CD4-positive, alpha-beta memory T cell (primary cell): ENCODE measurements at regions not wholly inside any gene's neighbourhood (a gene's known extent, or its start where the extent isn't known, plus 50 kb on each side); places are given as distances from the start of the nearest gene placed in this dataset.

Experiments used
- CTCF ChIA-PET: fragments of 350-600 bp; sonication (Branson Sonifier 250); formaldehyde crosslinking; loops from one replicate; lab custom pipeline; 2021; ENCODE audit warnings: inconsistent platforms; ENCODE audit not compliant: partially characterized antibody; lab: Charles Lee
- POLR2A ChIA-PET: fragments of 350-600 bp; sonication (Branson Sonifier 250); formaldehyde crosslinking; loops from one replicate; lab custom pipeline; 2021; ENCODE audit not compliant: partially characterized antibody; lab: Charles Lee
- DNase-seq, 5 donors: peaks; one replicate each; pipeline versions ENCODE4 v3.0.0 to v3.0.0-alpha.2; 2020 to 2022; ENCODE audit warnings: mixed read lengths in 1 of 5
- H3K27ac ChIP-seq: one replicate; pipeline ENCODE4 v1.7.0; 2013; ENCODE audit warnings: low read depth, low read length
- H3K27me3 ChIP-seq: 2 replicates; pipeline ENCODE4 v1.7.0; 2013; ENCODE audit warnings: mild to moderate bottlenecking, low read length, moderate library complexity; ENCODE audit not compliant: insufficient read depth
- H3K36me3 ChIP-seq: 2 replicates; pipeline ENCODE4 v1.7.0; 2013; ENCODE audit warnings: mild to moderate bottlenecking, low read length, moderate library complexity; ENCODE audit not compliant: insufficient read depth
- H3K4me1 ChIP-seq: 2 replicates; pipeline ENCODE4 v1.7.0; 2013; ENCODE audit warnings: mild to moderate bottlenecking, low read length, moderate library complexity; ENCODE audit not compliant: insufficient read depth
- H3K4me3 ChIP-seq, 2 donors: one replicate each; pipeline ENCODE4 v1.7.0; 2013; ENCODE audit warnings: low read length in 2 of 2, mild to moderate bottlenecking in 1 of 2
- H3K9me3 ChIP-seq, 2 donors: one replicate each; pipeline ENCODE4 v1.7.0; 2013; ENCODE audit warnings: low read length in 2 of 2, control low read depth in 1 of 2; ENCODE audit not compliant: control insufficient read depth in 1 of 2
- H3K27ac Mint-ChIP-seq, 7 donors: one replicate each; pipeline ENCODE4 v1.8.0; 2020 to 2021; ENCODE audit warnings: mixed read lengths in 7 of 7, mild to moderate bottlenecking in 6 of 7, inconsistent platforms in 3 of 7, moderate library complexity in 3 of 7
- H3K27me3 Mint-ChIP-seq, 2 donors: one replicate each; pipeline ENCODE4 v1.8.0; 2020 to 2021; ENCODE audit warnings: mixed read lengths in 2 of 2
- H3K36me3 Mint-ChIP-seq, 2 donors: one replicate each; pipeline ENCODE4 v1.8.0; 2020 to 2021; ENCODE audit warnings: mixed read lengths in 2 of 2, inconsistent platforms in 1 of 2, mild to moderate bottlenecking in 1 of 2
- H3K4me1 Mint-ChIP-seq, 4 donors: one replicate each; pipeline ENCODE4 v1.8.0; 2020 to 2021; ENCODE audit warnings: mixed read lengths in 4 of 4, mild to moderate bottlenecking in 1 of 4
- H3K4me3 Mint-ChIP-seq, 8 donors: one replicate each; pipeline ENCODE4 v1.8.0; 2020 to 2021; ENCODE audit warnings: mixed read lengths in 8 of 8, mild to moderate bottlenecking in 7 of 8, moderate library complexity in 6 of 8, inconsistent platforms in 3 of 8
- H3K9me3 Mint-ChIP-seq, 8 donors: one replicate each; pipeline ENCODE4 v1.8.0; 2020 to 2021; ENCODE audit warnings: mixed read lengths in 8 of 8, mild to moderate bottlenecking in 5 of 8, inconsistent platforms in 3 of 8, moderate library complexity in 1 of 8
- intact Hi-C: fragments of 100-400 bp; cut with micrococcal nuclease; formaldehyde crosslinking; loops from one replicate; pipeline ENCODE4 v1.15.1; 2023

- no peaks in the 10 kb centered on the region for H3K9me3 ChIP-seq
- no peak overlapping the region for H3K4me3 Mint-ChIP-seq
- peaks cover 3 to 18% of the 10 kb centered on the region in 2 donors for H3K36me3 Mint-ChIP-seq
- no peaks in the 10 kb centered on the region for H3K36me3 ChIP-seq
- H3K9me3 Mint-ChIP-seq = peaks cover 0 to 37% (median 18%) of the 10 kb centered on the region in 8 donors
- CTCF ChIA-PET = interaction anchor here (1.0 kb wide), 1 partner anchor 209 kb away, joined by 3 read pairs; no protein-coding TSS in a partner anchor
- H3K4me1 Mint-ChIP-seq = peaks cover 4 to 17% (median 16%) of the 10 kb centered on the region in 4 donors
- peak overlapping the region in 1 of 7 donors; percentile 25 for H3K27ac Mint-ChIP-seq
- H3K4me1 ChIP-seq = peaks cover 6% of the 10 kb centered on the region
- no peaks in the 10 kb centered on the region for H3K27me3 ChIP-seq
- H3K4me3 ChIP-seq = no peak overlapping the region
- no peak overlapping the region for H3K27ac ChIP-seq
- DNase-seq = no peak
- intact Hi-C loops = no loop called here
- POLR2A ChIA-PET = no interaction called here
- H3K27me3 Mint-ChIP-seq = peaks cover 0 to 2% of the 10 kb centered on the region in 2 donors
These were observed 364.3 kb downstream of the KCNRG start for GRCh38 chr13:50379584-50379983.

GRCh38 chr13:50380905-50381304 lies 365.7 kb downstream of the KCNRG start:
- Histone ChIP-seq H3K4me1 (peaks cover 13% of the 10 kb centered on the region), H3K9me3 (no peaks in the 10 kb centered on the region)
- intact Hi-C loops = no loop called here

GRCh38 chr13:50382511-50382910 lies 367.3 kb downstream of the KCNRG start:
- H3K27ac ChIP-seq = no peak overlapping the region
- intact Hi-C loops = no loop called here
- Mint-ChIP-seq H3K27me3 (peaks cover 0 to 2% of the 10 kb centered on the region in 2 donors), H3K9me3 (peaks cover 0 to 37% (median 18%) of the 10 kb centered on the region in 8 donors), H3K4me1 (peaks cover 6 to 33% (median 28%) of the 10 kb centered on the region in 4 donors), H3K36me3 (peaks cover 3 to 18% of the 10 kb centered on the region in 2 donors), H3K4me3 (no peak overlapping the region), H3K27ac (no peak overlapping the region)
- no peaks in the 10 kb centered on the region for H3K27me3 ChIP-seq
- no peak for DNase-seq
- H3K9me3 ChIP-seq = no peaks in the 10 kb centered on the region
- H3K36me3 ChIP-seq = no peaks in the 10 kb centered on the region
- peaks cover 19% of the 10 kb centered on the region for H3K4me1 ChIP-seq
- CTCF ChIA-PET = interaction anchor here (1.2 kb wide), 1 partner anchor 24 kb away, joined by 3 read pairs; no protein-coding TSS in a partner anchor
- POLR2A ChIA-PET = no interaction called here
- no peak overlapping the region for H3K4me3 ChIP-seq

More at GRCh38 chr13:50380905-50381304, 365.7 kb downstream of the KCNRG start:
- H3K36me3 Mint-ChIP-seq = peaks cover 3 to 18% of the 10 kb centered on the region in 2 donors
- ChIA-PET POLR2A (no interaction called here), CTCF (interaction anchor here (0.6 to 1.7 kb wide), 2 partner anchors 13 to 225 kb away, joined by 4 read pairs; no protein-coding TSS in a partner anchor)
- no peaks in the 10 kb centered on the region for H3K27me3 ChIP-seq
- H3K27ac ChIP-seq = no peak overlapping the region
- H3K4me1 Mint-ChIP-seq = peaks cover 6 to 26% (median 23%) of the 10 kb centered on the region in 4 donors
- peaks cover 0 to 2% of the 10 kb centered on the region in 2 donors for H3K27me3 Mint-ChIP-seq
- no peak overlapping the region for H3K27ac Mint-ChIP-seq
- H3K36me3 ChIP-seq = no peaks in the 10 kb centered on the region
- peaks cover 0 to 37% (median 18%) of the 10 kb centered on the region in 8 donors for H3K9me3 Mint-ChIP-seq
- no peak overlapping the region for H3K4me3 ChIP-seq
- peak overlapping the region in 1 of 8 donors; percentile 2 for H3K4me3 Mint-ChIP-seq
- no peak for DNase-seq

GRCh38 chr13:50382951-50383350 lies 367.7 kb downstream of the KCNRG start:
- H3K27me3 Mint-ChIP-seq = peaks cover 0 to 2% of the 10 kb centered on the region in 2 donors
- H3K36me3 Mint-ChIP-seq = peaks cover 3 to 18% of the 10 kb centered on the region in 2 donors

GRCh38 chr13:50384724-50385123 lies 369.5 kb downstream of the KCNRG start:
- intact Hi-C loops = no loop called here
- peak overlapping the region in 2 of 8 donors; percentile 0 to 36 for H3K4me3 Mint-ChIP-seq
- H3K27me3 ChIP-seq = no peaks in the 10 kb centered on the region
- H3K4me1 ChIP-seq = peaks cover 19% of the 10 kb centered on the region
- peak in 1 of 5 donors; percentile 6 for DNase-seq
- H3K36me3 ChIP-seq = no peaks in the 10 kb centered on the region
- peaks cover 3 to 18% of the 10 kb centered on the region in 2 donors for H3K36me3 Mint-ChIP-seq
- H3K27ac ChIP-seq = no peak overlapping the region
- no peak overlapping the region for H3K27ac Mint-ChIP-seq
- H3K4me1 Mint-ChIP-seq = peaks cover 6 to 27% (median 22%) of the 10 kb centered on the region in 4 donors
- CTCF ChIA-PET = no interaction called here
- peaks cover 0 to 2% of the 10 kb centered on the region in 2 donors for H3K27me3 Mint-ChIP-seq
- POLR2A ChIA-PET = no interaction called here
- H3K9me3 Mint-ChIP-seq = peaks cover 0 to 37% (median 18%) of the 10 kb centered on the region in 8 donors
- no peak overlapping the region for H3K4me3 ChIP-seq
- H3K9me3 ChIP-seq = no peaks in the 10 kb centered on the region

More at GRCh38 chr13:50382951-50383350, 367.7 kb downstream of the KCNRG start:
- Histone ChIP-seq H3K9me3 (no peaks in the 10 kb centered on the region), H3K4me3 (no peak overlapping the region), H3K27me3 (no peaks in the 10 kb centered on the region), H3K4me1 (peaks cover 19% of the 10 kb centered on the region), H3K36me3 (no peaks in the 10 kb centered on the region), H3K27ac (no peak overlapping the region)
- Mint-ChIP-seq H3K4me1 (peaks cover 6 to 33% (median 28%) of the 10 kb centered on the region in 4 donors), H3K9me3 (peaks cover 0 to 37% (median 18%) of the 10 kb centered on the region in 8 donors), H3K4me3 (no peak overlapping the region), H3K27ac (no peak overlapping the region)
- ChIA-PET CTCF (interaction anchor here (1.2 kb wide), 1 partner anchor 24 kb away, joined by 3 read pairs; no protein-coding TSS in a partner anchor), POLR2A (no interaction called here)
- intact Hi-C loops = no loop called here
- DNase-seq = no peak

GRCh38 chr13:50386541-50387050 lies 371.4 kb downstream of the KCNRG start:
- no peak for DNase-seq
- Histone ChIP-seq H3K4me1 (peaks cover 19% of the 10 kb centered on the region), H3K36me3 (no peaks in the 10 kb centered on the region), H3K27me3 (no peaks in the 10 kb centered on the region), H3K9me3 (no peaks in the 10 kb centered on the region), H3K27ac (no peak overlapping the region), H3K4me3 (no peak overlapping the region)
- H3K4me1 Mint-ChIP-seq = peaks cover 6 to 27% (median 22%) of the 10 kb centered on the region in 4 donors
- H3K27ac Mint-ChIP-seq = no peak overlapping the region
- intact Hi-C loops = loop anchor here (1.0 kb wide), 3 partner anchors 301 to 410 kb away; partner anchors contain the start of gene TRIM13
- peaks cover 0 to 2% of the 10 kb centered on the region in 2 donors for H3K27me3 Mint-ChIP-seq
- POLR2A ChIA-PET = interaction anchor here (1.5 kb wide), 1 partner anchor 305 kb away, joined by 4 read pairs; no protein-coding TSS in a partner anchor
- CTCF ChIA-PET = interaction anchor here (0.7 to 1.7 kb wide), 17 partner anchors 9 to 528 kb away, joined by 3 to 22 read pairs (median 4); partner anchors contain the start of gene TRIM13
- H3K36me3 Mint-ChIP-seq = peaks cover 0 to 4% of the 10 kb centered on the region in 2 donors
- no peak overlapping the region for H3K4me3 Mint-ChIP-seq
- H3K9me3 Mint-ChIP-seq = peaks cover 0 to 18% (median 5%) of the 10 kb centered on the region in 8 donors

- Mint-ChIP-seq H3K36me3 (peaks cover 0 to 4% of the 10 kb centered on the region in 2 donors), H3K27me3 (peaks cover 0 to 2% of the 10 kb centered on the region in 2 donors), H3K4me3 (peak overlapping the region in 1 of 8 donors; percentile 18), H3K9me3 (peaks cover 0 to 13% (median under 1%) of the 10 kb centered on the region in 8 donors), H3K27ac (peak overlapping the region in 1 of 7 donors; percentile 43), H3K4me1 (peaks cover 6 to 27% (median 22%) of the 10 kb centered on the region in 4 donors)
- Histone ChIP-seq H3K4me3 (no peak overlapping the region), H3K9me3 (no peaks in the 10 kb centered on the region), H3K36me3 (no peaks in the 10 kb centered on the region), H3K4me1 (peaks cover 19% of the 10 kb centered on the region), H3K27me3 (no peaks in the 10 kb centered on the region), H3K27ac (no peak overlapping the region)
- DNase-seq = peak in 4 of 5 donors; percentile 15 to 34 (median 26)
- ChIA-PET CTCF (interaction anchor here (0.7 to 1.7 kb wide), 17 partner anchors 9 to 528 kb away, joined by 3 to 22 read pairs (median 4); partner anchors contain the start of gene TRIM13), POLR2A (interaction anchor here (1.5 kb wide), 1 partner anchor 305 kb away, joined by 4 read pairs; no protein-coding TSS in a partner anchor)
- intact Hi-C loops = loop anchor here (1.0 kb wide), 3 partner anchors 302 to 411 kb away; partner anchors contain the start of gene TRIM13
These were observed 371.9 kb downstream of the KCNRG start for GRCh38 chr13:50387051-50387581.
